ENCODE measurements at regions not wholly inside any gene's neighbourhood (a gene's known extent, or its start where the extent isn't known, plus 50 kb on each side); places are given as distances from the start of the nearest gene placed in this dataset.

GRCh38 chr3:102668247-102668646 is 233.4 kb downstream of the ZPLD1 start:
- Histone ChIP-seq H2BK15ac (ENCODE audit: low read depth, low read length) (no peak overlapping the region), H2BK20ac (ENCODE audit: low read depth, low read length, poor library complexity, severe bottlenecking) (no peak overlapping the region), H3K27ac (ENCODE audit: insufficient read length, low read depth, low read length) (no peak overlapping the region), H3K56ac (ENCODE audit: insufficient read length, low read depth, low read length) (no peak overlapping the region), H4K5ac (ENCODE audit: insufficient read length, low read depth, low read length) (no peak overlapping the region), H4K91ac (ENCODE audit: insufficient read length, low read depth, low read length) (no peak overlapping the region), H4K20me1 (ENCODE audit: control insufficient read depth, insufficient read depth, insufficient read length) (no peaks in the 10 kb centered on the region), H3K79me2 (ENCODE audit: insufficient read depth, low read length) (no peaks in the 10 kb centered on the region), H2BK120ac (ENCODE audit: low read depth, low read length, poor library complexity, severe bottlenecking) (no peak overlapping the region), H3K23me2 (ENCODE audit: insufficient read length, low read depth, low read length, poor library complexity, severe bottlenecking) (no peaks in the 10 kb centered on the region), H3K18ac (ENCODE audit: insufficient read length, low read depth, low read length) (no peak overlapping the region), H3T11ph (ENCODE audit: low read length) (no peak overlapping the region), H2BK12ac (ENCODE audit: insufficient read length, low read depth, low read length) (no peak overlapping the region), H3K4me1 (ENCODE audit: insufficient read depth, low read length) (no peaks in the 10 kb centered on the region), H3K23ac (ENCODE audit: insufficient read length, low read depth, low read length) (no peak overlapping the region), H2AK5ac (ENCODE audit: insufficient read length, low read length) (no peak overlapping the region), H3K27me3 (ENCODE audit: insufficient read depth, low read length) (no peaks in the 10 kb centered on the region), H3K4ac (ENCODE audit: low read depth, low read length) (no peak overlapping the region), H4K8ac (replicated peaks; ENCODE audit: insufficient read length, low read depth, low read length) (no peak overlapping the region), H2AFZ (ENCODE audit: low read length) (no peak overlapping the region), H3K9ac (ENCODE audit: extremely low read depth, insufficient read length, low read length) (no peak overlapping the region), H3K4me2 (ENCODE audit: insufficient read depth, insufficient read length, low read length) (no peak overlapping the region), H3K14ac (ENCODE audit: insufficient read depth, low read length) (no peak overlapping the region), H3K79me1 (ENCODE audit: insufficient read depth, low read depth, low read length, poor library complexity, severe bottlenecking) (no peaks in the 10 kb centered on the region), H3K9me3 (ENCODE audit: control insufficient read depth, low read depth, low read length) (no peaks in the 10 kb centered on the region), H2BK5ac (ENCODE audit: insufficient read length, low read length) (no peak overlapping the region)
- Mint-ChIP-seq H3K36me3 (ENCODE audit: insufficient read depth in 1 of 3, low read depth in 3 of 3) (no peaks in the 10 kb centered on the region), H3K4me1 (peaks cover 0 to under 1% of the 10 kb centered on the region in 2 experiments; a peak in 1 of 4 replicates), H3K27me3 (ENCODE audit: low read depth) (no peaks in the 10 kb centered on the region), H3K9me3 (no peaks in the 10 kb centered on the region), H3K4me3 (no peak overlapping the region), H3K27ac (no peak overlapping the region)
- TF ChIP-seq, protein P1, sequence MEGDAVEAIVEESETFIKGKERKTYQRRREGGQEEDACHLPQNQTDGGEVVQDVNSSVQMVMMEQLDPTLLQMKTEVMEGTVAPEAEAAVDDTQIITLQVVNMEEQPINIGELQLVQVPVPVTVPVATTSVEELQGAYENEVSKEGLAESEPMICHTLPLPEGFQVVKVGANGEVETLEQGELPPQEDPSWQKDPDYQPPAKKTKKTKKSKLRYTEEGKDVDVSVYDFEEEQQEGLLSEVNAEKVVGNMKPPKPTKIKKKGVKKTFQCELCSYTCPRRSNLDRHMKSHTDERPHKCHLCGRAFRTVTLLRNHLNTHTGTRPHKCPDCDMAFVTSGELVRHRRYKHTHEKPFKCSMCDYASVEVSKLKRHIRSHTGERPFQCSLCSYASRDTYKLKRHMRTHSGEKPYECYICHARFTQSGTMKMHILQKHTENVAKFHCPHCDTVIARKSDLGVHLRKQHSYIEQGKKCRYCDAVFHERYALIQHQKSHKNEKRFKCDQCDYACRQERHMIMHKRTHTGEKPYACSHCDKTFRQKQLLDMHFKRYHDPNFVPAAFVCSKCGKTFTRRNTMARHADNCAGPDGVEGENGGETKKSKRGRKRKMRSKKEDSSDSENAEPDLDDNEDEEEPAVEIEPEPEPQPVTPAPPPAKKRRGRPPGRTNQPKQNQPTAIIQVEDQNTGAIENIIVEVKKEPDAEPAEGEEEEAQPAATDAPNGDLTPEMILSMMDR (conservative IDR thresholded peaks at IDR 0.05) = no peak
- no CpG with 5 or more reads among the region's 4 CpGs for WGBS (ENCODE audit: extremely low coverage, insufficient read length, low lambda C conversion rate)
- DNase-seq = no peak
